GM12874 (cell line): ENCODE measurements at regions not wholly inside any gene's neighbourhood (a gene's known extent, or its start where the extent isn't known, plus 50 kb on each side); places are given as distances from the start of the nearest gene placed in this dataset.

Experiments used
- TF ChIP-seq, protein P1 (sequence below): IDR thresholded peaks from 2 replicates; pipeline ENCODE4 v1.5.1; 2011; ENCODE audit warnings: low read depth, mild to moderate bottlenecking, control low read depth, low read length, moderate library complexity; ENCODE audit not compliant: insufficient read depth

DNA sequence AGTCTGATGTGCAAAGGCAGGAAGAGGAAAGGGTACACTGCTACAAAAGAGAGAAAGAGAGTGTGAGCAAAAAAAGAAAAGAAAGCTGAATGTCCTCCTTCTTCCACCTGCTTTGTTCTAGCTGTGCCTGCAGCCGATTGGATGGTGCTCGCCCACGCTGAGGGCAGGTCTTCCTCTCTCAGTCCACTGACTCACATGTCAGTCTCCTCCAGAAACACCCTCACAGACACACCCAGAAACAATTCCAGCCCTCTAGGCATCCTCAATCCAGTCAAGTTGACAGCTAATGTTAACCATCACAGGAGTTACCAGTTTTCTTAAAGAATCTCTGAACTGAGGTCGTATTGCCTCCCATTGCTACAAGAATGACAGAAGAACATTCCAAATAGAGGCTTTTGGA lies 411.9 kb upstream of the SASH1 start:
- TF ChIP-seq, protein P1, sequence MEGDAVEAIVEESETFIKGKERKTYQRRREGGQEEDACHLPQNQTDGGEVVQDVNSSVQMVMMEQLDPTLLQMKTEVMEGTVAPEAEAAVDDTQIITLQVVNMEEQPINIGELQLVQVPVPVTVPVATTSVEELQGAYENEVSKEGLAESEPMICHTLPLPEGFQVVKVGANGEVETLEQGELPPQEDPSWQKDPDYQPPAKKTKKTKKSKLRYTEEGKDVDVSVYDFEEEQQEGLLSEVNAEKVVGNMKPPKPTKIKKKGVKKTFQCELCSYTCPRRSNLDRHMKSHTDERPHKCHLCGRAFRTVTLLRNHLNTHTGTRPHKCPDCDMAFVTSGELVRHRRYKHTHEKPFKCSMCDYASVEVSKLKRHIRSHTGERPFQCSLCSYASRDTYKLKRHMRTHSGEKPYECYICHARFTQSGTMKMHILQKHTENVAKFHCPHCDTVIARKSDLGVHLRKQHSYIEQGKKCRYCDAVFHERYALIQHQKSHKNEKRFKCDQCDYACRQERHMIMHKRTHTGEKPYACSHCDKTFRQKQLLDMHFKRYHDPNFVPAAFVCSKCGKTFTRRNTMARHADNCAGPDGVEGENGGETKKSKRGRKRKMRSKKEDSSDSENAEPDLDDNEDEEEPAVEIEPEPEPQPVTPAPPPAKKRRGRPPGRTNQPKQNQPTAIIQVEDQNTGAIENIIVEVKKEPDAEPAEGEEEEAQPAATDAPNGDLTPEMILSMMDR, result no peak

DNA sequence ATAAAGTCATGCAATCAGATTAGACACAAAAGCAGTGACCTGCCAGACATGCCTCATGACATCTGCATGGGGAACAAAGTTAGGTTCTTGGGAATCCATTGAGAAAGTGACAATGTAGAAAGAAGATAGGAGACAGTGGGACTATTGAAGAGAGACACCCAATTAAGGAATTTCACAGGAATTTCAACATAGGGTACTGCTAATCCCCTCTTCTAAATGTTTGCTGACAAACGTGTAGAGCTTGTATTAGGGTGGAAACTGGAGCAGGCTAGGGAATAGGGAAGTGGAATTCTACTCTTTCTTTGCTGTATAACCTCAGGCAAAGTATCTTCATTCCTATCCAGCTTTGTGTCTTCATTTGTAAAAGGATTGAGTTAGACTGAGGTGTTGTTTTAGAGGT lies 409.4 kb upstream of the SASH1 start:
- TF ChIP-seq, protein P1, result no peak

GRCh38 chr6:147935656-147936055 lies 407.0 kb upstream of the SASH1 start:
- TF ChIP-seq, protein P1, result no peak

GRCh38 chr6:147936703-147937470 lies 405.8 kb upstream of the SASH1 start:
- TF ChIP-seq, protein P1, result no peak

- TF ChIP-seq, protein P1, result no peak
Observed at GRCh38 chr6:147941143-147941542, 401.5 kb upstream of the SASH1 start.

DNA sequence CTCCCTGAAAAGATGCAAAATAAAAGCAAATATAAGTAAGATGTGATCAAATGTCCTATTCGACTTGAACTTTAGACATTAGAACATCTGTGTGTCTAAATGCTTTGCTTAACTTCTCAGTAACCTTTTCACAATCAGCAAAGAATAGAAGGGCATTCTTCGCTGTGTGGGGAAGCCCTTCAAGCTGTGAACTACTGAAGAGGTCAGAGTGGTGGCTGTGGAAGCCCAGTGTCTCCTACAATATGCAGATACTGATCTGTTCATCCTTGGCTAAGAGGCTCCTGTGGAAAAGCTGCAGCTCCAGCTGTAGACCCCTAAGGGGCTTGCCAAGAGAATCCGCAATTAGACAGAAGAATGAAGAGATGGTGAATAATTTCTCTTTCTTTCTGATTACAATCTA lies 400.3 kb upstream of the SASH1 start:
- TF ChIP-seq, protein P1, result no peak

DNA sequence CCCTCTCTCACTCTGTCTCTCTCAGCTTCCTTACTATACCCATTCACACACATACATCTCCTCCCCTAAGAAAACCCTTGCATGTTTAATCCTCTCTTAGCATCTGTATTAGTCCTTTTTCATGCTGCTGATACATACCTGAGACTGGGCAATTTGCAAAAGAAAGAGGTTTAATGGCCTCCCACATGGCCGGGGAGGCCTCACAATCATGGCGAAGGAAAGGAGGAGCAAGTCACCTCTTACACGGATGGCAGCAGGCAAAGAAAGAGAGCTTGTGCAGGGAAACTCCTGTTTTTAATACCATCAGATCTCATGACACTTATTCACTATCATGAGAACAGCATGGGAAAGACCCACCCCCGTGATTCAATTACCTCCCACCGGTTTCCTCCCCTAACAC lies 398.5 kb upstream of the SASH1 start:
- TF ChIP-seq, protein P1, result no peak

GRCh38 chr6:147947521-147947920 lies 395.1 kb upstream of the SASH1 start:
- TF ChIP-seq, protein P1, result no peak
